ENCODE measurements at regions not wholly inside any gene's neighbourhood (a gene's known extent, or its start where the extent isn't known, plus 50 kb on each side); places are given as distances from the start of the nearest gene placed in this dataset.
"Not testable (repeated sequence)": the region's sequence is repeated elsewhere in the genome, so short reads cannot be mapped to it uniquely, and the experiment has no call there.

- in situ Hi-C loops (cut with HindIII; ENCODE audit: low sequenced_read_pairs), result no loop called here
- DNase-seq (ENCODE audit: low spot score), result no peak
These were observed 104.4 kb upstream of the TWIST2 start for GRCh38 chr2:238743243-238744065.

DNA sequence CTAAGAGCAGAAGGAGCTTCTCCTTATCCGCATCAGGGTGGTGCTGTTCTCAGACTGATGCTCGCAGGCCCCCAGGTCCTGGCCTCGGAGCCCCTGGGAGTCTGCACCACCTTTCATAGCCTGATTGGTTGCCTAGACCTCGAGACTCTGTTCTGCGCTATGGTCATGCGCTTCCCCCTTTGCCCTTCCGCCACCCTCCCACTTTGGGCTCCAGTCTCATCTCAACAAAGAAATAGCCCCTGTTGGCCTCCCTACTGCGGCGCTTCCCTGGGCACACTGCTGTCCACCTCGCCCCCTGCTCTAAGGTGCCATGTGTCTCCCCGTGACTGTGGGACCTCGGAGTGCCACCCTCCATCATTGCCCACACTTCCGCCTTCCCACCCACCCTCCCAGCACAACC lies 102.9 kb upstream of the TWIST2 start:
- in situ Hi-C loops (cut with HindIII; ENCODE audit: low sequenced_read_pairs), result no loop called here

GRCh38 chr2:238745997-238746396 lies 101.9 kb upstream of the TWIST2 start:
- no peak for DNase-seq (ENCODE audit: low spot score)
- in situ Hi-C loops (cut with HindIII; ENCODE audit: low sequenced_read_pairs), result no loop called here

More for the DNA sequence above, 102.9 kb upstream of the TWIST2 start:
- DNase-seq (ENCODE audit: low spot score), result no peak

DNA sequence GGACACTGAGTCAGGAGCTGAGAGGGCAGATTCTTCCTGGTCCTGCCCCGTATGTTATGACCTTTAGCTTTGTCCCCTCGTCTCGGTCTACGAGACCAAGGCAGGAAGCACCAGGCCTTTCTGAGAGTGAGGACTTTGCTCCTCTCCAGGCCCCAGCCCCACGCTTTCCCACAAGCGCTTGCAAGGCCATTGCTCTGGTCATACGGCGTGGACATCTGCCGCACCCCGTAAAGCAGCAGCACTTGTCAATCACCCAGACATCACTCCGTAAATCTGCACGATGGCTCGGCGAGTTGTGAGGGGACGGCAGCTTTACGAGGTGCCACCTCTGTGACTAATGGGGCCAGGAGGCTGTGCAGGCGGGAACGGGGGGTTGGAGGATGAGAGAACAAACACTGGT lies 100.8 kb upstream of the TWIST2 start:
- in situ Hi-C loops (cut with HindIII; ENCODE audit: low sequenced_read_pairs), result no loop called here

DNA sequence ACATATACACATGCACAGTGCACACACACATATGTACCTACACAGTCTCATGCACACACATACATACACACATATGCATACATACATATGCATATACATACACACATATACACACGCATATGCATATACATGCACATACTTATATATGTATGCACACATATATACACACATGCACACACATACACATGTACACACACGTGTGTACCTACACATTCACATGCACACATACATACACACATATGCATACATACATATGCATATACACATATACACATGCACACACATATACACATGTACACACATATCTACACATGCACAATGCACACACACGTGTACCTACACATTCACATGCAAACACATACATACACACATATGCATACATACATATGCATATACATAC lies 100.3 kb upstream of the TWIST2 start:
- in situ Hi-C loops (cut with HindIII; ENCODE audit: low sequenced_read_pairs), result no loop called here
- no peak for DNase-seq (ENCODE audit: low spot score)

More for the DNA sequence above, 100.8 kb upstream of the TWIST2 start:
- no peak for DNase-seq (ENCODE audit: low spot score)

GRCh38 chr2:238750212-238750904 lies 97.5 kb upstream of the TWIST2 start:
- in situ Hi-C loops (cut with HindIII; ENCODE audit: low sequenced_read_pairs), result no loop called here

GRCh38 chr2:238754259-238754658 lies 93.6 kb upstream of the TWIST2 start:
- no peak for DNase-seq (ENCODE audit: low spot score)

More at GRCh38 chr2:238750212-238750904, 97.5 kb upstream of the TWIST2 start:
- DNase-seq (ENCODE audit: low spot score), result no peak

DNA sequence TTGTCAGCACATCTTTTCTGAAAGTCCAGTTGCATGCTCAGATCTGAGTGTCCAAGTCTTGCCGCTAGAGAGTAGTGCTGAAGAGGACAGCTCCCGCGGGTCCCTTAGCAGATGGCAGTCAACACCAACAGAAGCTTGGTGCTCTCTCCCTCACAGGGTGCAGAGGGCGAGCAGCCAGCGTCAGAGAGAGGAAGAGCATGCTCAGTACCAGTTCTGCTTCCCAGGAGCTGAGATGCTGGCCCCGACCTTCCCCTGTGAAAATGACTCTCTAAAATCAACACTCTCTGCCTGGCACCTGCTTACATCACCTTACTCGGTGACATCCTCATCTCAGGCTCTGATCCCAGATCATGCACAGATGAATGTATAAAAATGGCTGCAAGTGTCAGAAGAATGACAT lies 86.0 kb upstream of the TWIST2 start:
- in situ Hi-C loops (cut with HindIII; ENCODE audit: low sequenced_read_pairs), result no loop called here
- DNase-seq (ENCODE audit: low spot score), result peak; percentile 80

More at GRCh38 chr2:238754259-238754658, 93.6 kb upstream of the TWIST2 start:
- in situ Hi-C loops (cut with HindIII; ENCODE audit: low sequenced_read_pairs), result no loop called here

GRCh38 chr2:238763471-238763995 lies 84.4 kb upstream of the TWIST2 start:
- DNase-seq (ENCODE audit: low spot score), result no peak
- in situ Hi-C loops (cut with HindIII; ENCODE audit: low sequenced_read_pairs), result no loop called here

GRCh38 chr2:238765590-238765989 lies 82.3 kb upstream of the TWIST2 start:
- DNase-seq (ENCODE audit: low spot score), result no peak
- in situ Hi-C loops (cut with HindIII; ENCODE audit: low sequenced_read_pairs), result no loop called here

DNA sequence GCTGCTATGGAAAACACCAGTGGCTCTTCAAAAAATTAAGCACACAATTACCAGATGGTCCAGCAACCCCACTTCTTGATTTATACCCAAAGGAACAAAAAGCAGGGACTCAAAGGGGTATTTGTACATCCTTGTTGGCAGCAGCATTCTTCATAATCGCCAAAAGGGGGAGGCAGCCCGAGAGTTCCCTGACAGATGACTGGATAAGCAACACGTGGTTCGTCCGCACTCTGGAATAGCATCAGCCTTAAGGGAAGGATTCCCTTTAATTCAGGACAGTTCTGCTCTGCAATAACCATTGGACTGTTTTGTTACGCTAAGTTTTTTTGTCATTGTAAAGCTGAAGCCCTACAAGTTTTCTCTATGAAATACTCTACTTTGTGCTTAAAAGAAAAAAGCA lies 76.7 kb upstream of the TWIST2 start:
- in situ Hi-C loops (cut with HindIII; ENCODE audit: low sequenced_read_pairs), result no loop called here

GRCh38 chr2:238771639-238772038 lies 76.2 kb upstream of the TWIST2 start:
- no peak for DNase-seq (ENCODE audit: low spot score)
- in situ Hi-C loops (cut with HindIII; ENCODE audit: low sequenced_read_pairs), result no loop called here

More for the DNA sequence above, 76.7 kb upstream of the TWIST2 start:
- no peak for DNase-seq (ENCODE audit: low spot score)

- no peak for DNase-seq (ENCODE audit: low spot score)
- in situ Hi-C loops (cut with HindIII; ENCODE audit: low sequenced_read_pairs), result no loop called here
These were observed 75.1 kb upstream of the TWIST2 start for GRCh38 chr2:238772635-238773297.

DNA sequence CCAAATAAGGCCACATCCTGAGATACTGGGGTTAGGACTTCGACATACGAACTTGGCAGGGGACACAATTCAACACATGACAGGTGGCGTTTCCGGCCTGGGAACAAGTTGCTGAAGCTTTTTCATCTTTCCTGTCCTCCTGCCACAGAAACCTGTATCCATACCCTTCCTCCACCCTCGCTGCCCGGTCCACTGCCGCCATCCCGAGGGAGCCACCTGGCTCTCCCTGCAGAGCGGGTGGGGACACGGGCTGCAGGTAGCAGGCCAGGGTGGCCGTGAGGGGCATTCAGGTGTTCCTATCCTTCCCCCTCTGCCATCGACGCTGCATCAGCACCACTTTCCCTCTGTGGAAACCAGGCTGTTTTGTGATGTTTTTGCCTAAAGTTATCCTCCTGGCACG lies 74.4 kb upstream of the TWIST2 start:
- in situ Hi-C loops (cut with HindIII; ENCODE audit: low sequenced_read_pairs), result no loop called here
- no peak for DNase-seq (ENCODE audit: low spot score)

DNA sequence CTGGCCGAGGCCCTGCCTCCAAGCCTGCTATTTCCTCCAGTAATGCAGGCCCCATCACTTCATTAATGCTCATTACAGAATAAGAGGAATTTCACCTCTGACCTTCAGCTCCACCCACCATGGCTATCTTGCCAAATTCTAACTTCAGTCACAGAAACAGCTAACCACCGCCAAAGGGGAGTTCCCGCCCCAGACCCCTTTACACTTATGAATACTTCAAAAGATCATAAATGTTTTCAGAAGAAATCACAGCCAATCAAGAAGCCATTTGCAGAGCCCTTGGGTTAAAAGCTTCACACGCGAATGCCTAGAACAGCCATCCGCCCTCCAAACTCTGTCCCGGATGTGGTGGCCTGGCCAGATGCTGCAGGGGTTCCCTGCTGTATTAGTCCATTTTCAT lies 73.8 kb upstream of the TWIST2 start:
- in situ Hi-C loops (cut with HindIII; ENCODE audit: low sequenced_read_pairs), result no loop called here
- DNase-seq (ENCODE audit: low spot score), result no peak

- DNase-seq (ENCODE audit: low spot score), result no peak
- in situ Hi-C loops (cut with HindIII; ENCODE audit: low sequenced_read_pairs), result no loop called here
These were observed 72.8 kb upstream of the TWIST2 start for GRCh38 chr2:238774980-238775509.

GRCh38 chr2:238775591-238775990 lies 72.3 kb upstream of the TWIST2 start:
- in situ Hi-C loops (cut with HindIII; ENCODE audit: low sequenced_read_pairs), result no loop called here

DNA sequence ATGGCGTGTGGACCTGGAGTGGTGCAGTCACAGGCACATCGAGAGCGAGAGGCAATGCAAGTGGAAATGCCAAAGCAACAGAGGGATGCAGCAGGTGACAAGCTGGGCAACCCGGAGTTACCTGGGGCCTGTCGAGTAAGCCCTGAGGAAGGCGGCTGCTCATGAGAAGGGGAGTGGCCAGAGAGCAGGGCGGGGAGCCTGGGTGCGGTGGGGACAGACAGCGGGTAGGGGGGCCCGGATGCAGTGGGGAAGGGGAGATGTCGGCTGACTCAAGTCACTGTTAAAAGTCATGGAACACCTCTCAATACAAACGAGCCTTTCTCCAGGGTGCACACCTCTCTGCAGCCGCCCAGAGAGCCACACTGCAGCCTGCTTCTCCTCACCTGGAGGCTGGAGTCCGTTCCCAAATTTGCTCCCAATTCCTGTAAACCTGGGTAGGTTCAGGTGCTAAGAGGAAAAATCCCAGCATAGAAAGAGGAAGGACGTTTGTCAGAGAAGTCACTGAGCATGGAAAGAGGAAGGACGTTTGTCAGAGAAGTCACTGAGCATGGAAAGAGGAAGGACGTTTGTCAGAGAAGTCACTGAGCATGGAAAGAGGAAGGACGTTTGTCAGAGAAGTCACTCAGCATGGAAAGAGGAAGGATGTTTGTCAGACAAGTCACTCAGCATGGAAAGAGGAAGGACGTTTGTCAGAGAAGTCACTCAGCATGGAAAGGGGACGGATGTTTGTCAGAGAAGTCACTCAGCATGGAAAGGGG lies 71.7 kb upstream of the TWIST2 start:
- DNase-seq (ENCODE audit: low spot score), result no peak
- in situ Hi-C loops (cut with HindIII; ENCODE audit: low sequenced_read_pairs), result no loop called here

More at GRCh38 chr2:238775591-238775990, 72.3 kb upstream of the TWIST2 start:
- no peak for DNase-seq (ENCODE audit: low spot score)

DNA sequence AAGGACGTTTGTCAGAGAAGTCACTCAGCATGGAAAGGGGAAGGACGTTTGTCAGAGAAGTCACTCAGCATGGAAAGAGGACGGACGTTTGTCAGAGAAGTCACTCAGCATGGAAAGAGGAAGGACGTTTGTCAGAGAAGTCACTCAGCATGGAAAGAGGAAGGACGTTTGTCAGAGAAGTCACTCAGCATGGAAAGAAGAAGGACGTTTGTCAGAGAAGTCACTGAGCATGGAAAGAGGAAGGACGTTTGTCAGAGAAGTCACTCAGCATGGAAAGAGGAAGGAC lies 71.2 kb upstream of the TWIST2 start:
- in situ Hi-C loops (cut with HindIII; ENCODE audit: low sequenced_read_pairs); DNase-seq (ENCODE audit: low spot score): not testable (repeated sequence)
